ENCODE measurements at regions not wholly inside any gene's neighbourhood (a gene's known extent, or its start where the extent isn't known, plus 50 kb on each side); places are given as distances from the start of the nearest gene placed in this dataset.
"Not testable (repeated sequence)": the region's sequence is repeated elsewhere in the genome, so short reads cannot be mapped to it uniquely, and the experiment has no call there.

- Histone ChIP-seq H3K23me2 (ENCODE audit: insufficient read length, low read depth, low read length, poor library complexity, severe bottlenecking) (no peaks in the 10 kb centered on the region), H3K14ac (ENCODE audit: insufficient read depth, low read length) (no peak overlapping the region), H2AFZ (ENCODE audit: low read length) (no peak overlapping the region), H2BK5ac (ENCODE audit: insufficient read length, low read length) (no peak overlapping the region), H2BK20ac (ENCODE audit: low read depth, low read length, poor library complexity, severe bottlenecking) (no peak overlapping the region), H3K4ac (ENCODE audit: low read depth, low read length) (no peak overlapping the region), H2AK5ac (ENCODE audit: insufficient read length, low read length) (no peak overlapping the region), H3K9ac (ENCODE audit: extremely low read depth, insufficient read length, low read length) (no peak overlapping the region), H4K5ac (ENCODE audit: insufficient read length, low read depth, low read length) (no peak overlapping the region), H3K4me2 (ENCODE audit: insufficient read depth, insufficient read length, low read length) (no peak overlapping the region), H3K56ac (ENCODE audit: insufficient read length, low read depth, low read length) (no peak overlapping the region), H3K18ac (ENCODE audit: insufficient read length, low read depth, low read length) (no peak overlapping the region), H3K9me3 (ENCODE audit: control insufficient read depth, low read depth, low read length) (no peaks in the 10 kb centered on the region), H2BK12ac (ENCODE audit: insufficient read length, low read depth, low read length) (no peak overlapping the region), H2BK120ac (ENCODE audit: low read depth, low read length, poor library complexity, severe bottlenecking) (no peak overlapping the region), H3K79me1 (ENCODE audit: insufficient read depth, low read depth, low read length, poor library complexity, severe bottlenecking) (no peaks in the 10 kb centered on the region), H3K4me1 (ENCODE audit: insufficient read depth, low read length) (peaks cover 9% of the 10 kb centered on the region; the same call in 1 of the 2 replicates), H3T11ph (ENCODE audit: low read length) (no peak overlapping the region), H2BK15ac (ENCODE audit: low read depth, low read length) (no peak overlapping the region), H3K79me2 (ENCODE audit: insufficient read depth, low read length) (no peaks in the 10 kb centered on the region), H3K27me3 (ENCODE audit: insufficient read depth, low read length) (no peaks in the 10 kb centered on the region), H4K20me1 (ENCODE audit: control insufficient read depth, insufficient read depth, insufficient read length) (no peaks in the 10 kb centered on the region), H4K91ac (ENCODE audit: insufficient read length, low read depth, low read length) (no peak overlapping the region), H4K8ac (replicated peaks; ENCODE audit: insufficient read length, low read depth, low read length) (no peak overlapping the region), H3K27ac (ENCODE audit: insufficient read length, low read depth, low read length) (no peak overlapping the region), H3K23ac (ENCODE audit: insufficient read length, low read depth, low read length) (no peak overlapping the region)
- H3K4me1 Mint-ChIP-seq, result peaks cover 67 to 73% of the 10 kb centered on the region in 2 experiments
- H3K36me3 Mint-ChIP-seq (ENCODE audit: insufficient read depth in 1 of 3, low read depth in 3 of 3), result peaks cover 19 to 28% (median 27%) of the 10 kb centered on the region in 3 experiments
- H3K4me3 Mint-ChIP-seq, result no peak overlapping the region
- no peak for DNase-seq
- peak overlapping the region in 2 of 3 experiments; percentile 57 to 84; a peak in 4 of 7 replicates for H3K27ac Mint-ChIP-seq
- peaks cover 12 to 21% of the 10 kb centered on the region in 2 experiments for H3K9me3 Mint-ChIP-seq
- no CpG with 5 or more reads among the region's 1 CpG for WGBS (ENCODE audit: extremely low coverage, insufficient read length, low lambda C conversion rate)
- no peak for TF ChIP-seq CTCF (conservative IDR thresholded peaks at IDR 0.05)
- H3K27me3 Mint-ChIP-seq (ENCODE audit: low read depth), result no peaks in the 10 kb centered on the region
Measured at GRCh38 chr21:14613486-14614224, 67.5 kb upstream of the SAMSN1 start.

GRCh38 chr21:14610119-14610518 is 64.0 kb upstream of the SAMSN1 start:
- H3K27me3 Mint-ChIP-seq (ENCODE audit: low read depth); H3K79me2 ChIP-seq (ENCODE audit: insufficient read depth, low read length); H3K14ac ChIP-seq (ENCODE audit: insufficient read depth, low read length); H4K8ac ChIP-seq (replicated peaks; ENCODE audit: insufficient read length, low read depth, low read length); H4K91ac ChIP-seq (ENCODE audit: insufficient read length, low read depth, low read length); H3K79me1 ChIP-seq (ENCODE audit: insufficient read depth, low read depth, low read length, poor library complexity, severe bottlenecking); H4K20me1 ChIP-seq (ENCODE audit: control insufficient read depth, insufficient read depth, insufficient read length); H3K4me2 ChIP-seq (ENCODE audit: insufficient read depth, insufficient read length, low read length); H3K23me2 ChIP-seq (ENCODE audit: insufficient read length, low read depth, low read length, poor library complexity, severe bottlenecking); H2BK15ac ChIP-seq (ENCODE audit: low read depth, low read length); H4K5ac ChIP-seq (ENCODE audit: insufficient read length, low read depth, low read length); H2BK20ac ChIP-seq (ENCODE audit: low read depth, low read length, poor library complexity, severe bottlenecking); H3K9me3 ChIP-seq (ENCODE audit: control insufficient read depth, low read depth, low read length); H3K4me1 ChIP-seq (ENCODE audit: insufficient read depth, low read length); H3K27ac ChIP-seq (ENCODE audit: insufficient read length, low read depth, low read length); H3K4me3 Mint-ChIP-seq; H3K9ac ChIP-seq (ENCODE audit: extremely low read depth, insufficient read length, low read length); H2BK120ac ChIP-seq (ENCODE audit: low read depth, low read length, poor library complexity, severe bottlenecking); H2BK5ac ChIP-seq (ENCODE audit: insufficient read length, low read length); H3T11ph ChIP-seq (ENCODE audit: low read length); H3K56ac ChIP-seq (ENCODE audit: insufficient read length, low read depth, low read length); H3K4ac ChIP-seq (ENCODE audit: low read depth, low read length); H2BK12ac ChIP-seq (ENCODE audit: insufficient read length, low read depth, low read length); H2AFZ ChIP-seq (ENCODE audit: low read length); H3K18ac ChIP-seq (ENCODE audit: insufficient read length, low read depth, low read length); H2AK5ac ChIP-seq (ENCODE audit: insufficient read length, low read length); H3K23ac ChIP-seq (ENCODE audit: insufficient read length, low read depth, low read length); H3K27me3 ChIP-seq (ENCODE audit: insufficient read depth, low read length); DNase-seq: not testable (repeated sequence)
- Mint-ChIP-seq H3K9me3 (peaks cover 12 to 26% of the 10 kb centered on the region in 2 experiments), H3K36me3 (ENCODE audit: insufficient read depth in 1 of 3, low read depth in 3 of 3) (peaks cover 19 to 40% (median 30%) of the 10 kb centered on the region in 3 experiments), H3K27ac (peak overlapping the region in 2 of 3 experiments; percentile 44 to 84; a peak in 2 of 7 replicates), H3K4me1 (peaks cover 36 to 50% of the 10 kb centered on the region in 2 experiments)
- WGBS (ENCODE audit: extremely low coverage, insufficient read length, low lambda C conversion rate), result no CpG with 5 or more reads among the region's 6 CpGs

All from H9 (cell line).